GM12891 (cell line): ENCODE measurements at regions not wholly inside any gene's neighbourhood (a gene's known extent, or its start where the extent isn't known, plus 50 kb on each side); places are given as distances from the start of the nearest gene placed in this dataset.

Experiments
- POLR2A ChIP-seq: IDR thresholded peaks from 2 replicates; pipeline ENCODE4 v1.6.1; 2011; ENCODE audit warnings: low read depth, low read length, control low read depth
- POU2F2 ChIP-seq: IDR thresholded peaks from 2 replicates; pipeline ENCODE4 v1.6.1; 2011; ENCODE audit warnings: low read depth, mild to moderate bottlenecking, control low read depth, low read length, moderate library complexity
- SPI1 ChIP-seq: IDR thresholded peaks from 2 replicates; pipeline ENCODE4 v1.6.1; 2011; ENCODE audit warnings: low read depth, low read length, control low read depth

GRCh38 chr18:28468901-28469300, 292.0 kb upstream of the CDH2 start:
- TF ChIP-seq SPI1 (no peak), POLR2A (no peak), POU2F2 (no peak)
